HK-2 (cell line): ENCODE measurements at regions not wholly inside any gene's neighbourhood (a gene's known extent, or its start where the extent isn't known, plus 50 kb on each side); places are given as distances from the start of the nearest gene placed in this dataset.

Source experiments
- DNase-seq: peaks from one replicate; pipeline ENCODE4 v3.0.0-alpha.2; 2018; ENCODE audit not compliant: unreplicated experiment

- DNase-seq: no peak
These were observed 758.2 kb downstream of the TLE1 start for GRCh38 chr9:80931163-80931562.

DNA sequence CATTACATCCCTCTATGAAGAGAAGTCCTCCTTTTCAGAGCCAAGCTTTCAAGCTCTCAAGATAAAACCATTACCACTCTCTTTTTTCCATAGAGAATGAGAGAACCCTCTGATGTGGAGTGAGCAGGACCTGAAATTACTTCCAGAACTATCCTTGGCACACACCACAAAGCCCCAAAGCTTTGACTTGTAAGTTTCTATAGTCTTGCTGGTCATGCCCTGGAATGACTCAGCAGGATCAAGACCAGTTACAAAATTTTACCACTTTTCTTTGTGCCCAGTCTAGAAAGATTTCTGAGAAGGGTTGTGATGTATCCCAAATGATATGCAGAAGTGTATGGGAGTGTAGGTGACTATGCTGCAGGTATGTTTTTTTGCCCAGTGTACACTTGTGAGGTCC lies 760.6 kb downstream of the TLE1 start:
- no peak for DNase-seq

GRCh38 chr9:80926611-80927010 lies 762.7 kb downstream of the TLE1 start:
- no peak for DNase-seq

DNA sequence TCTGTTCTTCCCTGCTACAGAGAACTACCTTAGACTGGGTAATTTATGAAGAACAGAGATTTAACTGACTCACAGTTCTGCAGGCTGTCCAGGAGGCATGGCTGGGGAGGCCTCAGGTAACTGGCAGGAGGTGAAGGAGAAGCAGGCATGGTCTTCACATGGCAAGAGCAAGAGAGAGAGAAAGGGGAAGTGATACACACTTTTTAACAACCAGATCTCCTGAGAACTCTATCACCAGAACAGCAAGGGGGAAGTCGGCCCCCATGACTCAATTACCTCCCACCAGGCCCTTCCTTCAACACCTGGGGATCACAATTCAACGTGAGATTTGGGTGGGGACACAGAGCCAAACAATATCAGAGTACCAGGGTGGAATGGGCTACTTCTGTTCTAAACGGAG lies 766.8 kb downstream of the TLE1 start:
- no peak for DNase-seq

DNA sequence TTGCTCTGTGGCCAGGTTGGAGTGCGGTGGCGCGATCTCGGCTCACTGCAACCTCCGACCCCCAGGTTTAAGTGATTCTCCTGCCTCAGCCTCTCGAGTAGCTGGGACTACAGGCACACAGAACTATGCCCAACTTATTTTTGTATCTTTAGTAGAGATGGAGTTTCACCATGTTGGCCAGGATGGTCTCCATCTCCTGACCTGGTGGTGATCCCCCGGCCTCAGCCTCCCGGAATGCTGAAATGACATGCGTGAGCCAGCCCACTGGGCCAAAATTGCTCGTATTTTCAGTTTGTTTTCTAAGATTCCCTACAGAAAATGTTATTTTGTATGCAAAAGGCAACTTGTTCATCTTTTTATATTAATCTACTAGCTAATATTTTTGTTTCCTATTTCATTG lies 782.6 kb downstream of the TLE1 start:
- no peak for DNase-seq

DNA sequence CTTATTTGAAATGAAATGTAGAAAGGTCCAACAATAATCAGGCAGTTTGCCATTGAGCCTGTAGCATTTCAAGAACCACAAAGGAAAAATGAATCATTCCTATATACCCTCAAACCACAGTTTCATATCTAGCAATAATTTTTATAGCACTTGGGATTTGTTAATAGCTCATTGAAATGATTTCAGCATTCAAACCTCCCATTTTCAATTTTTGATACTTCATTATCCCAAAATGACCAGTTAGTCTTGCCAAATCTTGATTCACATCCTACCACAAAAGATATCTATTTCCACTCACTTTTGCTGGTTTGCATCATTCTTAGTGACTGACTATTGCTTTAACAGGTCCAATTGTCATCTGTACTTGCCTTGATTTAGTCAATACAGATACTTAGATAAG lies 790.1 kb downstream of the TLE1 start:
- no peak for DNase-seq

DNA sequence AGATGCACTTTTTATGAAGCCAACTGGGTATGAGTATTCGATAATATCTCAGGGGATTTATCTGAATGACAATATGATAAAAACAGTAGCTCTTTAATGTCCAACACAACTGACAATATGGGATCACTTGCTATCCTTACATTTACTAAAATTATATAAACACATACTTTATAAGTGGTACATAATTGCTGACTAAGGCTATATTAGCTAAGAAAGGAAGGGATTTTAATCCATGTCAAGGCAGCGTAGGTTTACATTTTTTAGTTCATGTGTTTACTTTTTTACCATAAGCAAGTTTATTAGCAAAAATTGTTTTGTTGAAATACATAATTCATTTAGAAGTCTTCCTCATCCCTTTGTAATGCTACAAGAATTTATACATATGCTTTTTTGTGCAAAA lies 796.2 kb downstream of the TLE1 start:
- no peak for DNase-seq

DNA sequence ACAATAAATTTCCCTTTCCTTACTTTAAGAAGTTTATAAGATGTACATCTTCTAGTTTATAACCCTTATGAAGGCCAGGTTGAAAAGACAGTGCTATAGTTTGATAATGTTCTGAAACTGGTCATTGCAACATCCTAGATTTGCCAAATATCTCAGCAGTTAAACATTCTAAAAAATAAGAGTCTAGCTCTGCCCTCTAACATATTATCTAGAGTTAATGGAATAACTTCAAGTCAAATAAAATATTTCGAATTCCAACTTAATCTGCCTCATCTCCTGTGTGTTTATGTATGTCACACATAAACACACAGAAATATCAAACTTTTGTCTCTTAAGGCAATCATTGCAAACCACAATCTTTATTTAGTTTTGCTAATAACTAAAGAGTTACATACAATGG lies 796.6 kb downstream of the TLE1 start:
- no peak for DNase-seq

DNA sequence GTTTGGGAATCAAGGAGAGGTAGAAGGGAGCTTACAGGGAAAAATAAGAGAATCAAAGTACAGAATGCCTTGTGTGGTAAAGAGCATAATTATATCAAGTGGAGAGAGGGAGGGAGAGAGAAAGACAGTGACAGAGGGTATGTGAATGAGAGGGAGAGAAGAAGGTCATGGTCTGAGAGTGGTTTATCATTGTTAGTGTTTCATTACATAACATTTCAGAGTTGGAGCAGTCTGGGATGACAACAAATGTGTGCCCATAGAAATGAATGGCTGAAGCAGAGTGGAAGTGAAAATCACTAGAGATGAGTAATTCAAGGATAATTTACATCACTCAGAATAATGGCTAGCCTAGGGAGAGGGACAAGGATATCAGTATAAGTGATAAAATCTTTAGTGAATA lies 799.2 kb downstream of the TLE1 start:
- no peak for DNase-seq

DNA sequence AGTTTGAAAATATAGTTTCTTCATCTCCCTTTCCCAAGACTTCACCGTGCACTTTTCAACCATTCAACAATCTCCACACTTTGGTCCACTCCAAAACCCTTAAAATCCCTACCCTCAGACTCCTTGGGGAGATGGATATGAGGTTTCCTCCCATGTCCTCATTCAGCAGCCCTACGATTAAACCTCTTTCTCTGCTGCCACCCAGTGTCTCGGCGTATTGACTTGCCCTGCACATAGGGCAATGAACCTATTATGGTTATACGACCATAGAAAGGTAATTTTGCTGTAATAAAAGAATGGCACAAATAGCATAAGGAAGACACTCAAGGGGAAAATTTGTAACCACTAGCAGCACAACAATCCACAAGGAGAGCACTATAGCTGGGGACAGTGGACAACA lies 803.5 kb downstream of the TLE1 start:
- no peak for DNase-seq

- DNase-seq: no peak
These were observed 805.3 kb downstream of the TLE1 start for GRCh38 chr9:80883826-80884579.

- no peak for DNase-seq
These were observed 805.9 kb downstream of the TLE1 start for GRCh38 chr9:80883426-80883825.

GRCh38 chr9:80881940-80882339 lies 807.4 kb downstream of the TLE1 start:
- DNase-seq: no peak

DNA sequence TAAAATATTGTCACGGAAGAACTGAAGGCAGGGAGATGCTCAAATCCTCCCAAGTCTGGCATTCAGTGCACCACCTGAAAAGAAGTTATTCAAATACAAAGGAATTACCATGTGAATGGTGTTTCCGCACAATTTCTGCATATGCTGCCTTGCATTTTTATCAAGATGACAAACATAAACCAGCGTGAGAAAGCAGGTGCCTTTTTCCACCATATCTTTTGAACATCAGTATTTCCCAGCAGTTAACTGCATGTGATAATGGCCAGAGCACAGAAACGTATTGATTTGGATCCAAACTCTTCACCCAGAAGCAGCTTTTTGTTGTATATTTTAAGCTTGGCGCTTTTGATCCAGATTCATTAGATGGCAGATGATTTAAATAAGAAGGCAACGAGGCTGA lies 808.0 kb downstream of the TLE1 start:
- no peak for DNase-seq

- DNase-seq: no peak
These were observed 810.8 kb downstream of the TLE1 start for GRCh38 chr9:80878556-80878955.

GRCh38 chr9:80875947-80876346 lies 813.4 kb downstream of the TLE1 start:
- no peak for DNase-seq

GRCh38 chr9:80874276-80874675 lies 815.1 kb downstream of the TLE1 start:
- no peak for DNase-seq

- DNase-seq: no peak
These were observed 815.5 kb downstream of the TLE1 start for GRCh38 chr9:80873861-80874260.

DNA sequence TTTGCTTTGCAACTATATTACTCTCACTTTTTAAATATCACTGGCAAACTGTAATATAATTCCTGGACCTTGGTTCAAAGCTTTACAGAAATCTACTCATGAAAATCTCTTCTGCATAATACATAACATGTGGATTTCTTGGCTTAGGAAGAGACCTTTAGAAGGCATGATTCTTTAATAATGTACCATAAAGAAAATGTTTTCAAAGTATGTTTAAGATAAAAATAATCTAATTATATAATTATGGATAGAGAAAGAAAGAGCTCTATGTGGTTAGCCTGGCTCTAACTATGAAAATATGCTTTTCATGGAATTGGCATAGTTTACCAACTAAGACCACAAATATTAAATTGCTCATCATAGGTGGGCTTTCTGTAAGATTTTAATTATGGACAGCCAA lies 817.8 kb downstream of the TLE1 start:
- no peak for DNase-seq

DNA sequence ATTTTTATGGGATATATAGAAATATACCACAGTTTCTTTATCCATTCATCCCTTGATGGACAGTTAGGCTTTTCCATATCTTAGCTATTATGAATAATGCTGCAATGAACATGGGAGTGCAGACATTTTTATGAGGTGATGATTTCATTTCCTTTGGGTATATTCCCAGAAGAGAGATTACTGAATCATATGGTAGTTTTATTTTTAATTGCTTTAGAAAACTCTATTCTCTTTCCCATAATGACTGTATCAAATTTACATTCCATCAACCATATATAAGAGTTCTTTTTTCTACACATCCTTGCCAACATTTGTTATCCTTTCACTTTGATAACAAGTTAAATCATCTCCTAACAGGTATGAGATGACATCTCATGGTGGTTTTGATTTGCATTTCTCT lies 821.6 kb downstream of the TLE1 start:
- DNase-seq: no peak

DNA sequence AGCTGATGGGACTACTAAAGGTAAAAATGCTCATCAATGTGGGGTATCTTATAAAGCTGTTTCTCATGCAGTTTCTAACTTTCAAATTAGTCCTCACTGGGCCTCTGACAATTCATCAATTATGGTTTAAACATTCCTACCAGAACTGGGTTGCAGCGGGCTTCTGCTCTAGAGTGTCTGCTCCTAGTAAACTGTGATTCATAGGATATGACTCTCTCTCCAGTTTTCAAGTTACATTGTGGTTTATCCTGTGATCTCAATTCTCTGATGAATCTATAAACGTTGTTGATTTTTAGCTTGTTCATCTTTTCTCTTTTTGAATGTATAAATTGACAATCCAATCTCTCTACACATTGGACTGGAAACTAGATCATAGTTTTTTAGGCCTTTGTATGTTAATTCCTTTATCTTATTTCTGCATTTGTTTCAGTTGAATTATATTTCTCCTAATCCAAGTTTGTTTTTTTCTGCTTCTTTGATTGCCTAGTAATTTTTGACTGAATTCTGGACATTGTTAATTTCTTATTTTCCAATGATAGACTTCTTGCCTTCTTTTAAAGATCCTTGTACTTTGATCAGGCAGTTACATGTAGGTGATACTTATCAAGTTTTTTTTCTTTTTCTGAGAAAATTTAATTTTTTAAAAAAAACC lies 822.6 kb downstream of the TLE1 start:
- DNase-seq: no peak

GRCh38 chr9:80866121-80866520 lies 823.2 kb downstream of the TLE1 start:
- DNase-seq: no peak

DNA sequence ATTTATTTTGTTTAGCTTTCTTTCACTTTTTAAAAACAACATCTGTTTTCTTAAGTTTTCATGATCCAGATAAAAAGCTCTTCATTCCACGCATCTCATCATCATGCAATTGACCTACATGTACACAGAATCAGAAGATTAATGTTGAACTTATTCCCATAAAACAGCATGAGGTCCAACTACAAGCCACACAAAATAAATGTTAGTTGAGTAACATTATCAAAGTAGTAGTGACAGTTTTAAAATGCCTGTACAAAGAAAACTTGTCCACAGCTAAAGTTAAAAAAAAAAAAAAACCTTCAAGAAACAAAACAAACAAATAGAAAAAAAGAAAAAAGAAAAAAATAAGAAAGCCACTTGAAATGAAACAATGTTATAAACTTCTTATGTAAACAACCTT lies 846.3 kb downstream of the TLE1 start:
- no peak for DNase-seq

DNA sequence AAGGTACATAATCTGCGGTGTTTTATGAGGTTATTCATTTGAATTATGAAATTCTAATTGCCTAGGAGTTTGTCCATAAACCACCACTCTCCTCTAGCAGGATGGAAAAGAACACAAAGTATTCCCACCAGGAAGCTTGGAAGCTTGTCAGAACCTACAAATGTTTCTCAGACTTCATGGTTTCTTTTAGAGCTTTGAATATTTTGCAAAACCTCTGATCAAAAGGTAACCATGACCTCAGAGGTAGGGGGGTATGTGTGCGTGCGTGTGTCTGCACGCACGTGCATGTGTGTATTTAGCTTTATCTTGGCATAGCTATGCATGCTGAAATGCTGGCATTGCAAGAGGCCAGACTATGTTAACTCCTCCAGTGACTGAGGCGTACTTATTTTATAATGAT lies 847.0 kb downstream of the TLE1 start:
- DNase-seq: no peak
